ENCODE measurements at regions not wholly inside any gene's neighbourhood (a gene's known extent, or its start where the extent isn't known, plus 50 kb on each side); places are given as distances from the start of the nearest gene placed in this dataset.
A peak's percentile ranks its signal among the peaks of the same experiment; 100 is the strongest.
"Not testable (repeated sequence)": the region's sequence is repeated elsewhere in the genome, so short reads cannot be mapped to it uniquely, and the experiment has no call there.

GRCh38 chr10:87416892-87417291 lies 59.3 kb downstream of the NUTM2D start:
- peaks cover 33% of the 10 kb centered on the region for H3K27me3 Mint-ChIP-seq (ENCODE audit: unreplicated experiment)

GRCh38 chr10:87422641-87423040 lies 65.1 kb downstream of the NUTM2D start:
- H3K27ac Mint-ChIP-seq (ENCODE audit: unreplicated experiment); H3K4me1 Mint-ChIP-seq (ENCODE audit: unreplicated experiment); DNase-seq (ENCODE audit: extremely low spot score, unreplicated experiment); H3K4me3 Mint-ChIP-seq (ENCODE audit: unreplicated experiment); H3K36me3 Mint-ChIP-seq (ENCODE audit: unreplicated experiment); H3K9me3 Mint-ChIP-seq (ENCODE audit: unreplicated experiment): not testable (repeated sequence)
- peaks cover 40% of the 10 kb centered on the region for H3K27me3 Mint-ChIP-seq (ENCODE audit: unreplicated experiment)

More at GRCh38 chr10:87416892-87417291, 59.3 kb downstream of the NUTM2D start:
- H3K4me3 Mint-ChIP-seq (ENCODE audit: unreplicated experiment); H3K36me3 Mint-ChIP-seq (ENCODE audit: unreplicated experiment); DNase-seq (ENCODE audit: extremely low spot score, unreplicated experiment); H3K4me1 Mint-ChIP-seq (ENCODE audit: unreplicated experiment); H3K9me3 Mint-ChIP-seq (ENCODE audit: unreplicated experiment): not testable (repeated sequence)
- peak overlapping the region; percentile 11 for H3K27ac Mint-ChIP-seq (ENCODE audit: unreplicated experiment)

DNA sequence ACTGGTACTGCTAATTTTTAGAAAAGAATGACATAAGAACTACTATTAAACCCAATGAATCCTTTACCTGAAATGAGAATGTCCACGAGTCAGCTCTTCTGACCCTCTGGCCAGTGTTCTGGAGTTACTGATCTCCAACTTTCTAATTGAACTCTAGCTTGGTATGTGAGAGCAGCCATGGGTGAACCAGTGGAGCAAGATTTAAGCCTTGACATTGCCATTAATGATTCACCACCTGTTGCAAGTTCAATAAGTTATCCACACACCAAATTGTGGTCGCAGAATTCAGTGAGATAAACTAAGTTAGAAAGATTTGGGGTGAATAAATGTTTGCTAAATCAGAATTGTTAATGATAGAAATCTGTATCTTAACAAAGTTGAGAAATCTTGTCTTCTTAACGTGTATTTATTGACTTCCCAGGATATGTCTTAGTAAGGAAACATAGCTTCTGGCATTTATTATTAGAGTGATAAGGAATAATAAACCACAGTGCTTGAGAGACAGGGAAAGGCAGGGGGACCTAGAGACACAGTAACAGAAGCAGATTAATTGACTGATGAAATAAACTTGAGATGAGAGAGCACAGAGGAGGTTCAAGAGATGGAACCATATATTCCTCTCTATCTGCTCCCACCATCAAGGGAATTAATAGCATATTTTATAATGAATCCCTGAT lies 67.3 kb downstream of the NUTM2D start:
- H3K4me1 Mint-ChIP-seq (ENCODE audit: unreplicated experiment); H3K4me3 Mint-ChIP-seq (ENCODE audit: unreplicated experiment): not testable (repeated sequence)

GRCh38 chr10:87433836-87434235 lies 70.9 kb upstream of the MINPP1 start:
- H3K27me3 Mint-ChIP-seq (ENCODE audit: unreplicated experiment); H3K27ac Mint-ChIP-seq (ENCODE audit: unreplicated experiment); H3K4me1 Mint-ChIP-seq (ENCODE audit: unreplicated experiment); H3K4me3 Mint-ChIP-seq (ENCODE audit: unreplicated experiment); H3K36me3 Mint-ChIP-seq (ENCODE audit: unreplicated experiment); DNase-seq (ENCODE audit: extremely low spot score, unreplicated experiment); H3K9me3 Mint-ChIP-seq (ENCODE audit: unreplicated experiment): not testable (repeated sequence)

More for the DNA sequence above, 67.3 kb downstream of the NUTM2D start:
- H3K9me3 Mint-ChIP-seq (ENCODE audit: unreplicated experiment); DNase-seq (ENCODE audit: extremely low spot score, unreplicated experiment); H3K27ac Mint-ChIP-seq (ENCODE audit: unreplicated experiment); H3K36me3 Mint-ChIP-seq (ENCODE audit: unreplicated experiment): not testable (repeated sequence)
- H3K27me3 Mint-ChIP-seq (ENCODE audit: unreplicated experiment), result peaks cover 45% of the 10 kb centered on the region

DNA sequence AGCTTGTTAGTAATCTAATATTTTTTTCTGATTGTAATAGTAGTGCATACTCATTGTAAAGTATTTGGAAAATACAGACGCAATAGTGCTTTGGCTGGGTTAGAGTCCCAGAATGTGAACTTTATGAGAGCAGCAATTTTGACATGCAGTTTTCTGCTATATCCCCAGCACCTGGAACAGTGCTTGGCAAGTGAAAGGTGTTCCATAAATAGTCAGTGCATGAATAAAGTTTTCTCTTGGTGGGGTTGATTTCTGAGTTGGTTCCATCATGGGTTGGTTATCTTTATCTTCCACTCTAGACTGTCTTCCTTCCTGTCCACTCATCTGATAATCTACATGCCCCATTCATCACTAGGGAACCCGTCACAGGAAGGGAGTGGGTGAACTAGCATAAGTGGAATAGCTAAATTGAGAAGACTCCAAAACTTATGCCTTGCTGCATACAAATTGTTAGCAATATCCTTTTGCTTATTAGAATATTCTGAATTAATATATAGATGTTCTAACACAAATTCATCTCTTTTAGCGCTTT lies 69.3 kb upstream of the MINPP1 start:
- H3K27me3 Mint-ChIP-seq (ENCODE audit: unreplicated experiment); H3K27ac Mint-ChIP-seq (ENCODE audit: unreplicated experiment); DNase-seq (ENCODE audit: extremely low spot score, unreplicated experiment); H3K4me1 Mint-ChIP-seq (ENCODE audit: unreplicated experiment); H3K4me3 Mint-ChIP-seq (ENCODE audit: unreplicated experiment); H3K9me3 Mint-ChIP-seq (ENCODE audit: unreplicated experiment); H3K36me3 Mint-ChIP-seq (ENCODE audit: unreplicated experiment): not testable (repeated sequence)

GRCh38 chr10:87436104-87436503 lies 68.6 kb upstream of the MINPP1 start:
- not testable (repeated sequence) for H3K27ac Mint-ChIP-seq (ENCODE audit: unreplicated experiment); H3K4me1 Mint-ChIP-seq (ENCODE audit: unreplicated experiment); H3K9me3 Mint-ChIP-seq (ENCODE audit: unreplicated experiment); H3K4me3 Mint-ChIP-seq (ENCODE audit: unreplicated experiment); H3K36me3 Mint-ChIP-seq (ENCODE audit: unreplicated experiment); H3K27me3 Mint-ChIP-seq (ENCODE audit: unreplicated experiment); DNase-seq (ENCODE audit: extremely low spot score, unreplicated experiment)
- peak; percentile 41 for TF ChIP-seq CTCF (IDR thresholded peaks at IDR 0.05)

- not testable (repeated sequence) for H3K27ac Mint-ChIP-seq (ENCODE audit: unreplicated experiment); DNase-seq (ENCODE audit: extremely low spot score, unreplicated experiment); H3K9me3 Mint-ChIP-seq (ENCODE audit: unreplicated experiment); H3K27me3 Mint-ChIP-seq (ENCODE audit: unreplicated experiment); H3K36me3 Mint-ChIP-seq (ENCODE audit: unreplicated experiment); H3K4me3 Mint-ChIP-seq (ENCODE audit: unreplicated experiment); H3K4me1 Mint-ChIP-seq (ENCODE audit: unreplicated experiment)
These were observed 67.2 kb upstream of the MINPP1 start for GRCh38 chr10:87437450-87437849.
